ENCODE measurements at regions not wholly inside any gene's neighbourhood (a gene's known extent, or its start where the extent isn't known, plus 50 kb on each side); places are given as distances from the start of the nearest gene placed in this dataset.

- no peak for TF ChIP-seq POLR2A (IDR thresholded peaks at IDR 0.05)
- TF ChIP-seq CTCF (IDR thresholded peaks at IDR 0.05), result no peak
Measured at GRCh38 chr7:106603346-106603745, 57.6 kb downstream of the CCDC71L start.

Data from body of pancreas (tissue), 4 donors.